Liver (tissue), 8 donors: ENCODE measurements at regions not wholly inside any gene's neighbourhood (a gene's known extent, or its start where the extent isn't known, plus 50 kb on each side); places are given as distances from the start of the nearest gene placed in this dataset.

Source experiments
- DNase-seq: peaks from one replicate; pipeline ENCODE4 v3.0.0-alpha.2; 2017; ENCODE audit warnings: low spot score
- H3K27ac ChIP-seq, 2 donors: one replicate each; pipeline ENCODE4 v1.7.0; 2013; ENCODE audit warnings: inconsistent platforms in 2 of 2, low read length in 2 of 2, control low read depth in 1 of 2, low read depth in 1 of 2, mild to moderate bottlenecking in 1 of 2
- H3K27me3 ChIP-seq, 4 donors: one replicate each; pipeline versions ENCODE4 v1.6.1 to v1.7.0; 2013; ENCODE audit warnings: low read length in 3 of 4, inconsistent platforms in 1 of 4, mild to moderate bottlenecking in 1 of 4, moderate library complexity in 1 of 4; ENCODE audit not compliant: control insufficient read depth in 4 of 4, insufficient read depth in 4 of 4
- H3K36me3 ChIP-seq, 4 donors: one replicate each; pipeline versions ENCODE4 v1.6.1 to v1.7.0; 2013; ENCODE audit warnings: low read length in 3 of 4, mild to moderate bottlenecking in 3 of 4, low read depth in 1 of 4, moderate library complexity in 1 of 4; ENCODE audit not compliant: control insufficient read depth in 4 of 4, insufficient read depth in 3 of 4
- H3K4me1 ChIP-seq, 4 donors: one replicate each; pipeline versions ENCODE4 v1.6.1 to v1.7.0; 2013; ENCODE audit warnings: low read length in 3 of 4, mild to moderate bottlenecking in 3 of 4, moderate library complexity in 1 of 4; ENCODE audit not compliant: control insufficient read depth in 4 of 4, insufficient read depth in 4 of 4
- H3K4me3 ChIP-seq, 3 donors: one replicate each; pipeline versions ENCODE4 v1.6.1 to v1.7.0; 2013; ENCODE audit warnings: low read length in 3 of 3, control low read depth in 1 of 3, low read depth in 1 of 3, mild to moderate bottlenecking in 1 of 3
- H3K9ac ChIP-seq, 2 donors: one replicate each; pipeline ENCODE4 v1.7.0; 2013; ENCODE audit warnings: low read length in 2 of 2, mild to moderate bottlenecking in 2 of 2, moderate library complexity in 2 of 2, control low read depth in 1 of 2, low read depth in 1 of 2
- H3K9me3 ChIP-seq, 4 donors: one replicate each; pipeline versions ENCODE4 v1.6.1 to v1.7.0; 2013; ENCODE audit warnings: low read length in 3 of 4; ENCODE audit not compliant: control insufficient read depth in 4 of 4
- ATF3 ChIP-seq: IDR thresholded peaks from 2 replicates; pipeline ENCODE4 v1.6.1; 2016; ENCODE audit warnings: antibody characterized with exemption
- CTCF ChIP-seq: fragments of 150-350 bp; IDR thresholded peaks from 2 replicates; pipeline ENCODE4 v1.5.1; 2017; ENCODE audit warnings: improper control_type of control experiment, low read depth, low read length; ENCODE audit not compliant: missing input control
- EGR1 ChIP-seq, 2 donors: IDR thresholded peaks; 2 replicates each; pipeline ENCODE4 v1.6.1; 2016 to 2018; ENCODE audit warnings: antibody characterized with exemption in 2 of 2, low read depth in 2 of 2
- FOXA1 ChIP-seq: IDR thresholded peaks from 2 replicates; pipeline ENCODE4 v1.6.1; 2016; ENCODE audit warnings: antibody characterized with exemption
- FOXA2 ChIP-seq: IDR thresholded peaks from 2 replicates; pipeline ENCODE4 v1.6.1; 2016; ENCODE audit warnings: antibody characterized with exemption
- GABPA ChIP-seq, 2 donors: IDR thresholded peaks in 1 of 2; conservative IDR thresholded peaks in 1 of 2; 2 replicates each; pipeline ENCODE4 v1.6.1; 2016; ENCODE audit warnings: antibody characterized with exemption in 2 of 2, mild to moderate bottlenecking in 1 of 2, moderate library complexity in 1 of 2
- HNF4A ChIP-seq, 2 donors: conservative IDR thresholded peaks; 2 replicates each; pipeline ENCODE4 v1.6.1; 2016; ENCODE audit warnings: antibody characterized with exemption in 2 of 2, mild to moderate bottlenecking in 2 of 2
- HNF4G ChIP-seq: IDR thresholded peaks from 2 replicates; pipeline ENCODE4 v1.6.1; 2016; ENCODE audit warnings: antibody characterized with exemption
- MAX ChIP-seq: IDR thresholded peaks from 2 replicates; pipeline ENCODE4 v1.6.1; 2016; ENCODE audit warnings: antibody characterized with exemption
- NR2F2 ChIP-seq: IDR thresholded peaks from 2 replicates; pipeline ENCODE4 v1.6.1; 2016; ENCODE audit warnings: antibody characterized with exemption
- REST ChIP-seq: IDR thresholded peaks from 2 replicates; pipeline ENCODE4 v1.6.1; 2016; ENCODE audit warnings: antibody characterized with exemption, mild to moderate bottlenecking
- TAF1 ChIP-seq: conservative IDR thresholded peaks from 2 replicates; pipeline ENCODE4 v1.6.1; 2016; ENCODE audit warnings: antibody characterized with exemption, mild to moderate bottlenecking
- YY1 ChIP-seq: IDR thresholded peaks from 2 replicates; pipeline ENCODE4 v1.6.1; 2016; ENCODE audit warnings: antibody characterized with exemption, mild to moderate bottlenecking
- ZBTB33 ChIP-seq: IDR thresholded peaks from 2 replicates; pipeline ENCODE4 v1.6.1; 2016; ENCODE audit warnings: antibody characterized with exemption
- WGBS: extraction: QIAGEN DNeasy Blood & Tissue Kit; methylation state at CpG from one replicate; pipeline ENCODE4 v1.1.7; 2013; 5-methylcytosine and 5-hydroxymethylcytosine counted together
- donor health status: healthy.
- donor health status: healthy.
- donor health status: healthy.
- donor health status: healthy.
- donor health status: healthy.

GRCh38 chr12:124087266-124088051 is 114.4 kb downstream of the ZNF664 start:
- no peak for DNase-seq
- 88% methylated on average over 10 of the region's 10 CpGs for WGBS
- no peak overlapping the region for H3K27ac ChIP-seq
- H3K4me3 ChIP-seq, result no peak overlapping the region
- no peaks in the 10 kb centered on the region for H3K36me3 ChIP-seq
- H3K4me1 ChIP-seq, result no peaks in the 10 kb centered on the region
- TF ChIP-seq CTCF, result no peak
- TF ChIP-seq YY1, result no peak
- TF ChIP-seq NR2F2, result no peak
- no peak for TF ChIP-seq REST
- no peak for TF ChIP-seq ZBTB33
- no peak for TF ChIP-seq FOXA1
- no peak for TF ChIP-seq HNF4G
- TF ChIP-seq ATF3, result no peak
- TF ChIP-seq EGR1 (IDR thresholded peaks at IDR 0.05; ENCODE audit: low read depth in 2 of 2), result no peak
- TF ChIP-seq GABPA (IDR thresholded peaks at IDR 0.05 in 1 of 2, conservative IDR thresholded peaks at IDR 0.05 in 1 of 2), result no peak
- TF ChIP-seq FOXA2, result no peak
- no peak for TF ChIP-seq HNF4A (conservative IDR thresholded peaks at IDR 0.05)
- no peak for TF ChIP-seq MAX
- no peak for TF ChIP-seq TAF1
- no peaks in the 10 kb centered on the region for H3K9me3 ChIP-seq
- no peaks in the 10 kb centered on the region for H3K27me3 ChIP-seq
- no peak overlapping the region for H3K9ac ChIP-seq
